ENCODE measurements at regions not wholly inside any gene's neighbourhood (a gene's known extent, or its start where the extent isn't known, plus 50 kb on each side); places are given as distances from the start of the nearest gene placed in this dataset.

GRCh38 chr6:47396401-47397069 is 81.1 kb upstream of the CD2AP start:
- Mint-ChIP-seq H3K4me1 (no peaks in the 10 kb centered on the region), H3K4me3 (no peak overlapping the region), H3K27ac (no peak overlapping the region), H3K9me3 (peaks cover 0 to 6% (median 0%) of the 10 kb centered on the region in 7 donors), H3K36me3 (no peaks in the 10 kb centered on the region), H3K27me3 (peaks cover 10% of the 10 kb centered on the region)
- H3K27me3 ChIP-seq (ENCODE audit: control insufficient read depth, insufficient read depth, low read length) = no peaks in the 10 kb centered on the region
- H3K36me3 ChIP-seq (ENCODE audit: control insufficient read depth, insufficient read depth, low read length) = no peaks in the 10 kb centered on the region
- no peak overlapping the region for H3K4me3 ChIP-seq (ENCODE audit: low read depth, low read length)
- H3K27ac ChIP-seq (ENCODE audit: insufficient read depth, low read length, poor library complexity, severe bottlenecking) = no peak overlapping the region
- no peaks in the 10 kb centered on the region for H3K4me1 ChIP-seq (ENCODE audit: control insufficient read depth, insufficient read depth, low read length, poor library complexity, severe bottlenecking)
- H3K9me3 ChIP-seq (ENCODE audit: control insufficient read depth in 2 of 2, low read length in 2 of 2) = no peaks in the 10 kb centered on the region
- ATAC-seq (ENCODE audit: low read depth in 2 of 2) (no peak), DNase-seq (no peak)

DNA sequence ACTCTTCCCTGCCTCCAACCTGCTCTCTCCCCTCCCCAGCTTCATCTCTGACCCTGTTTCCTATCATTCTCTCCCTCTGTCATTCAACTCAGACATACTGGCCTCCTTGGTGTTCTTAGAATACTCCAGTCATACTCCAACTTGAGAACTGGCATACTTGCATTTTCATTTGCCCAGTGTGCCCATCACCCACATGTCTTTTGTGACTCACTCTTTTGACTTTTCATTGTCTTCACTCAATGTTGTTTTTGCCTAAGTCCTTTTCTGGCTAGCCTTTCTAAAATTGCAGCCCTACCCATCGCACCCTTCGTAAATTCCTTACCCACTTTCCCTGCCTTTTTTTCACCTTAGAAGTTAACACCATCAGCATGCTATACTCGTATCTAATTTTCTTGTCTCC is 77.0 kb upstream of the CD2AP start:
- Mint-ChIP-seq H3K4me3 (no peak overlapping the region), H3K27ac (no peak overlapping the region), H3K27me3 (peaks cover 8% of the 10 kb centered on the region), H3K36me3 (no peaks in the 10 kb centered on the region), H3K4me1 (no peaks in the 10 kb centered on the region), H3K9me3 (no peaks in the 10 kb centered on the region)
- no peak for ATAC-seq (ENCODE audit: low read depth in 2 of 2)
- no peak overlapping the region for H3K27ac ChIP-seq (ENCODE audit: insufficient read depth, low read length, poor library complexity, severe bottlenecking)
- H3K9me3 ChIP-seq (ENCODE audit: control insufficient read depth in 2 of 2, low read length in 2 of 2) = no peaks in the 10 kb centered on the region
- no peak overlapping the region for H3K4me3 ChIP-seq (ENCODE audit: low read depth, low read length)
- no peaks in the 10 kb centered on the region for H3K36me3 ChIP-seq (ENCODE audit: control insufficient read depth, insufficient read depth, low read length)
- no peak for DNase-seq
- no peaks in the 10 kb centered on the region for H3K4me1 ChIP-seq (ENCODE audit: control insufficient read depth, insufficient read depth, low read length, poor library complexity, severe bottlenecking)
- no peaks in the 10 kb centered on the region for H3K27me3 ChIP-seq (ENCODE audit: control insufficient read depth, insufficient read depth, low read length)

- no peak overlapping the region for H3K4me3 Mint-ChIP-seq
- H3K9me3 Mint-ChIP-seq = no peaks in the 10 kb centered on the region
- no peaks in the 10 kb centered on the region for H3K36me3 Mint-ChIP-seq
- no peak for DNase-seq
- H3K27ac Mint-ChIP-seq = no peak overlapping the region
- no peak for ATAC-seq (ENCODE audit: low read depth in 2 of 2)
- H3K4me1 ChIP-seq (ENCODE audit: control insufficient read depth, insufficient read depth, low read length, poor library complexity, severe bottlenecking) = no peaks in the 10 kb centered on the region
- H3K36me3 ChIP-seq (ENCODE audit: control insufficient read depth, insufficient read depth, low read length) = no peaks in the 10 kb centered on the region
- H3K9me3 ChIP-seq (ENCODE audit: control insufficient read depth in 2 of 2, low read length in 2 of 2) = no peaks in the 10 kb centered on the region
- H3K4me3 ChIP-seq (ENCODE audit: low read depth, low read length) = no peak overlapping the region
- H3K27ac ChIP-seq (ENCODE audit: insufficient read depth, low read length, poor library complexity, severe bottlenecking) = no peak overlapping the region
- H3K27me3 ChIP-seq (ENCODE audit: control insufficient read depth, insufficient read depth, low read length) = no peaks in the 10 kb centered on the region
- H3K27me3 Mint-ChIP-seq = peaks cover 8% of the 10 kb centered on the region
- H3K4me1 Mint-ChIP-seq = no peaks in the 10 kb centered on the region
These were observed 75.5 kb upstream of the CD2AP start for GRCh38 chr6:47402081-47402480.

- Mint-ChIP-seq H3K9me3 (no peaks in the 10 kb centered on the region), H3K36me3 (no peaks in the 10 kb centered on the region)
These were observed 74.5 kb upstream of the CD2AP start for GRCh38 chr6:47403056-47403455.

GRCh38 chr6:47403801-47404200 is 73.8 kb upstream of the CD2AP start:
- no peak for DNase-seq
- Histone ChIP-seq H3K36me3 (ENCODE audit: control insufficient read depth, insufficient read depth, low read length) (no peaks in the 10 kb centered on the region), H3K4me1 (ENCODE audit: control insufficient read depth, insufficient read depth, low read length, poor library complexity, severe bottlenecking) (no peaks in the 10 kb centered on the region), H3K9me3 (ENCODE audit: control insufficient read depth in 2 of 2, low read length in 2 of 2) (no peaks in the 10 kb centered on the region), H3K27me3 (ENCODE audit: control insufficient read depth, insufficient read depth, low read length) (no peaks in the 10 kb centered on the region), H3K27ac (ENCODE audit: insufficient read depth, low read length, poor library complexity, severe bottlenecking) (no peak overlapping the region), H3K4me3 (ENCODE audit: low read depth, low read length) (no peak overlapping the region)
- ATAC-seq (ENCODE audit: low read depth in 2 of 2) = no peak
- H3K4me1 Mint-ChIP-seq = no peaks in the 10 kb centered on the region
- H3K9me3 Mint-ChIP-seq = no peaks in the 10 kb centered on the region
- H3K4me3 Mint-ChIP-seq = no peak overlapping the region
- H3K27ac Mint-ChIP-seq = no peak overlapping the region
- no peaks in the 10 kb centered on the region for H3K36me3 Mint-ChIP-seq
- peaks cover 10% of the 10 kb centered on the region for H3K27me3 Mint-ChIP-seq

More at GRCh38 chr6:47403056-47403455, 74.5 kb upstream of the CD2AP start:
- Histone ChIP-seq H3K9me3 (ENCODE audit: control insufficient read depth in 2 of 2, low read length in 2 of 2) (no peaks in the 10 kb centered on the region), H3K4me1 (ENCODE audit: control insufficient read depth, insufficient read depth, low read length, poor library complexity, severe bottlenecking) (no peaks in the 10 kb centered on the region), H3K27me3 (ENCODE audit: control insufficient read depth, insufficient read depth, low read length) (no peaks in the 10 kb centered on the region), H3K4me3 (ENCODE audit: low read depth, low read length) (no peak overlapping the region), H3K36me3 (ENCODE audit: control insufficient read depth, insufficient read depth, low read length) (no peaks in the 10 kb centered on the region), H3K27ac (ENCODE audit: insufficient read depth, low read length, poor library complexity, severe bottlenecking) (no peak overlapping the region)
- no peaks in the 10 kb centered on the region for H3K4me1 Mint-ChIP-seq
- no peak overlapping the region for H3K4me3 Mint-ChIP-seq
- no peak overlapping the region for H3K27ac Mint-ChIP-seq
- DNase-seq (no peak), ATAC-seq (ENCODE audit: low read depth in 2 of 2) (no peak)
- peaks cover 10% of the 10 kb centered on the region for H3K27me3 Mint-ChIP-seq

DNA sequence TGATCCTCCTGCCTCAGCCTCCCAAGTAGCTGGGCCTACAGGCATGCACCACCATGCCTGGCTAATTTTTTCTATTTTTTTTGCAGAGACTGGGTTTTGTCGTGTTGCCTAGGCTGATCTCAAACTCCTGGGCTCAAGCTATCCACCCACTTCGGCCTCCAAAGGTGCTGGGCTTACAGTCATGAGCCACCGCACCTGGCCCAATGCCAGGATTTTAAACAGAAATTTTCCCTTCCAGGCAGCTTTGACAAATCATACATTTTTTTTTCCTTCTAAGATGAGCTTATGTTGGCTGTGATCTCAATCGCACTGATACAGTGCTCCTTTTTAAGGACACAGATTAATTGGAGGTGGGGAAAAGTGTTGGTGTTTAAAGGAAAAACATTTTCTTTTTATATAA is 73.2 kb upstream of the CD2AP start:
- no peak for DNase-seq
- Histone ChIP-seq H3K9me3 (ENCODE audit: control insufficient read depth in 2 of 2, low read length in 2 of 2) (no peaks in the 10 kb centered on the region), H3K4me1 (ENCODE audit: control insufficient read depth, insufficient read depth, low read length, poor library complexity, severe bottlenecking) (no peaks in the 10 kb centered on the region), H3K36me3 (ENCODE audit: control insufficient read depth, insufficient read depth, low read length) (no peaks in the 10 kb centered on the region), H3K4me3 (ENCODE audit: low read depth, low read length) (no peak overlapping the region), H3K27me3 (ENCODE audit: control insufficient read depth, insufficient read depth, low read length) (no peaks in the 10 kb centered on the region), H3K27ac (ENCODE audit: insufficient read depth, low read length, poor library complexity, severe bottlenecking) (no peak overlapping the region)
- H3K36me3 Mint-ChIP-seq = no peaks in the 10 kb centered on the region
- H3K4me1 Mint-ChIP-seq = no peaks in the 10 kb centered on the region
- no peak overlapping the region for H3K4me3 Mint-ChIP-seq
- no peaks in the 10 kb centered on the region for H3K9me3 Mint-ChIP-seq
- no peak overlapping the region for H3K27ac Mint-ChIP-seq
- ATAC-seq (ENCODE audit: low read depth in 2 of 2) = no peak
- peaks cover 10% of the 10 kb centered on the region for H3K27me3 Mint-ChIP-seq

- Histone ChIP-seq H3K4me1 (ENCODE audit: control insufficient read depth, insufficient read depth, low read length, poor library complexity, severe bottlenecking) (no peaks in the 10 kb centered on the region), H3K9me3 (ENCODE audit: control insufficient read depth in 2 of 2, low read length in 2 of 2) (no peaks in the 10 kb centered on the region), H3K27me3 (ENCODE audit: control insufficient read depth, insufficient read depth, low read length) (no peaks in the 10 kb centered on the region), H3K36me3 (ENCODE audit: control insufficient read depth, insufficient read depth, low read length) (no peaks in the 10 kb centered on the region), H3K4me3 (ENCODE audit: low read depth, low read length) (no peak overlapping the region), H3K27ac (ENCODE audit: insufficient read depth, low read length, poor library complexity, severe bottlenecking) (no peak overlapping the region)
- no peaks in the 10 kb centered on the region for H3K9me3 Mint-ChIP-seq
- H3K36me3 Mint-ChIP-seq = no peaks in the 10 kb centered on the region
- H3K27me3 Mint-ChIP-seq = peaks cover 10% of the 10 kb centered on the region
- ATAC-seq (ENCODE audit: low read depth in 2 of 2) = no peak
- no peak overlapping the region for H3K4me3 Mint-ChIP-seq
- no peak for DNase-seq
- H3K27ac Mint-ChIP-seq = no peak overlapping the region
- H3K4me1 Mint-ChIP-seq = no peaks in the 10 kb centered on the region
These were observed 72.3 kb upstream of the CD2AP start for GRCh38 chr6:47405273-47405672.

Measured in CD4-positive, CD25-positive, alpha-beta regulatory T cell (primary cell).